BLaER1 (cell line): ENCODE measurements at regions not wholly inside any gene's neighbourhood (a gene's known extent, or its start where the extent isn't known, plus 50 kb on each side); places are given as distances from the start of the nearest gene placed in this dataset.

Experiments used
- H3K27ac ChIP-seq: shearing (Covaris generic); formaldehyde crosslinking; 2 replicates; pipeline ENCODE4 v1.8.1; 2022
- H3K27me3 ChIP-seq: shearing (Covaris generic); formaldehyde crosslinking; 2 replicates; pipeline ENCODE4 v1.8.1; 2022
- H3K36me3 ChIP-seq: shearing (Covaris generic); formaldehyde crosslinking; 2 replicates; pipeline ENCODE4 v1.8.1; 2022
- H3K4me1 ChIP-seq: shearing (Covaris generic); formaldehyde crosslinking; 2 replicates; pipeline ENCODE4 v1.8.1; 2022
- H3K4me2 ChIP-seq: shearing (Covaris generic); formaldehyde crosslinking; 2 replicates; pipeline ENCODE4 v1.8.1; 2022
- H3K4me3 ChIP-seq: shearing (Covaris generic); formaldehyde crosslinking; 2 replicates; pipeline ENCODE4 v1.8.1; 2022
- H3K9ac ChIP-seq: shearing (Covaris generic); formaldehyde crosslinking; 2 replicates; pipeline ENCODE4 v1.8.1; 2022
- H3K9me3 ChIP-seq: shearing (Covaris generic); formaldehyde crosslinking; 2 replicates; pipeline ENCODE4 v1.8.1; 2022
- H4K20me1 ChIP-seq: shearing (Covaris generic); formaldehyde crosslinking; 2 replicates; pipeline ENCODE4 v1.8.1; 2022
- Cebpa-rat ChIP-seq: shearing (Covaris generic); IDR thresholded peaks from 2 replicates; pipeline ENCODE4 v1.8.1; 2022

DNA sequence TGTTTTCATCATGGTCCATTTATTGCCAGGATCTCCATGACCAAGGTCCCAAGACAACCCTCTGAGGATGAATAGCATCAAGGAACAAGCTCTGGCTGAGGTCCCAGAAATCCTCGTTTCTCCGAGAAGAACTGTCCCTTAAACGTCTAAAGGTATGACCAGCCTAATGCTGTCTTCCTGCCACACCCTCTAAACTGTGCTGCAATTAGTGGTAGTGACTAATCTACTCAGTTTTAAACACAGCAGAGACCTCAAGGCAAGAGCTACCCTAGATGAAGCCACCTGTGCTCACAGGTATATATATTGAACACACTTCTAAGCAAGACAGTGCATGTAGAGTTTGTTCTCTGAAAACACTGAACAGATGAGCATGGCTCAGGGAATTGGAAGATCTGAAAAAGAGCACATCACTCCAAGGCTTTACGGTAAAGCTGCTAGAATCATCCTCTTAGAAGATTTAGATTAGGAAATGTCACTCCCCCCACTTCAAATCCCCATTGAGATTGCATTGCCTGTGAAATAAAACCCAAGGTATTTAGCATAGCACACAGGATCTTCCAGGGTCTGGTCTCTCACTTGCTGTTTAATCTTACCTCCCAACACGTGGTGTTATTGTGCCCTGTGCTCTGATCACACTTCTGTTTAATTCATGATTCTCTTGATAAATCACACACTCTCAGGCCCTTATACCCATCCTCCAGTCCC lies 173.9 kb upstream of the VCX3A start:
- Histone ChIP-seq H3K4me1 (no peaks in the 10 kb centered on the region), H3K4me3 (no peak overlapping the region), H3K9ac (no peak overlapping the region), H3K27ac (no peak overlapping the region), H3K4me2 (no peak overlapping the region), H3K9me3 (no peaks in the 10 kb centered on the region), H4K20me1 (no peaks in the 10 kb centered on the region), H3K36me3 (no peaks in the 10 kb centered on the region), H3K27me3 (no peaks in the 10 kb centered on the region)
- TF ChIP-seq Cebpa-rat, result no peak

DNA sequence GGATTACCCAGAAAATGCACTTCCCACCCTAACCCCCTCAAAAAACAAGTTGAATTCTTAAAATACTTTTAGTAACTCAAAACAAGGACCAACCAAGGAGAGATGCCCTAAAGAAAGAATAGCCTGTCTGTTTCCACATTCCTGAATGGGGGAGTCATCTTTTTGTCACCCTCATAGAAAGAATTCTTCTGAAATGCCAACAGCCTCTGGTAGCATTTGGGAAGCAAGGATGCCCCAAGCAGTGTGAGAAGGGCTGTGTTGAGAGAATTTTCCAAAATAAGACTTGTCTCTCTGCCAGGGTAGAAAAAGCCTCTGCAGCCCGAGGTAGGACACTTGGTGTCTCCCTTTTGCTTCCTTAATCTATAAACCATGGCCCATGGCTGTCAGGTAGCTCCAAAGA lies 173.1 kb upstream of the VCX3A start:
- Histone ChIP-seq H4K20me1 (no peaks in the 10 kb centered on the region), H3K4me1 (no peaks in the 10 kb centered on the region), H3K9me3 (no peaks in the 10 kb centered on the region), H3K9ac (no peak overlapping the region), H3K27ac (no peak overlapping the region), H3K4me3 (no peak overlapping the region), H3K27me3 (no peaks in the 10 kb centered on the region), H3K36me3 (no peaks in the 10 kb centered on the region), H3K4me2 (no peak overlapping the region)
- TF ChIP-seq Cebpa-rat, result no peak

DNA sequence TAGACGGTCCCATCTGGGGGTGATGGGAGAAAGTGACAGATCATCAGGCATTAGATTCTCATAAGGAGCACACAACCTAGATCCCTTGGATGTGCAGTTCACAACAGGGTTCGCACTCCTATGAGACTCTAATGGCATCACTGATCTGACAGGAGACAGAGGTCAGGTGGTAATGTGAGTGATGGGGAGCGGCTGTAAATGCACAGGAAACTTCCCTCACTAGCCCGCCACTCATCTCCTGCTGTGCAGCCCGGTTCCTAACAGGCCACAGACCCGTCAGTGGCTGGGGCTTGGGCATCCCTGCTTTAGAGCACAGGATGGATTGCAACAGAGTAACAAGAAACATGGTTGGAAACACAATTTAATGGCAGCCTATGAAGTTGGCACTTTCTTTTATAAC lies 172.6 kb upstream of the VCX3A start:
- Histone ChIP-seq H3K4me1 (no peaks in the 10 kb centered on the region), H3K36me3 (no peaks in the 10 kb centered on the region), H3K27ac (no peak overlapping the region), H3K27me3 (no peaks in the 10 kb centered on the region), H3K9ac (no peak overlapping the region), H3K4me2 (no peak overlapping the region), H4K20me1 (no peaks in the 10 kb centered on the region), H3K9me3 (no peaks in the 10 kb centered on the region), H3K4me3 (no peak overlapping the region)
- TF ChIP-seq Cebpa-rat, result no peak

DNA sequence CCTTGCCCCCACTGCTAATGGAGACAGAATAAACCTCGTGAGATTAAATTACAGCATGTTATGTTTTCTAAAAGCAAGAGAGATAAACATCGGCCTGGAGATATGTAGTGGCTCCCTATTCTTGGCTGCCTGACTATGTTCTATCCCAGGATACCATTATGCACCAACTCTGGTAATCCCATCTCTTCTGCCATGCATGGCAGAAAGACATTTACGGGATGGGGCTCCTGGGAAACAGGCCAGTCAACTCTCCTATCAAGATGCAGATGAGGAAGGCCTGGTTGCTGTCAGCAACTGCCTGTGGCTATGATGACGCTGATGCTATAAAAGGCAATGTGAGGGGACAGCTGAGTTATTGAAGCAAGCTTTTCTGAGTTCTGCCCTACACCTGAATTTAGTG lies 166.2 kb upstream of the VCX3A start:
- H4K20me1 ChIP-seq, result no peaks in the 10 kb centered on the region
- H3K4me2 ChIP-seq, result no peak overlapping the region
- TF ChIP-seq Cebpa-rat, result no peak

DNA sequence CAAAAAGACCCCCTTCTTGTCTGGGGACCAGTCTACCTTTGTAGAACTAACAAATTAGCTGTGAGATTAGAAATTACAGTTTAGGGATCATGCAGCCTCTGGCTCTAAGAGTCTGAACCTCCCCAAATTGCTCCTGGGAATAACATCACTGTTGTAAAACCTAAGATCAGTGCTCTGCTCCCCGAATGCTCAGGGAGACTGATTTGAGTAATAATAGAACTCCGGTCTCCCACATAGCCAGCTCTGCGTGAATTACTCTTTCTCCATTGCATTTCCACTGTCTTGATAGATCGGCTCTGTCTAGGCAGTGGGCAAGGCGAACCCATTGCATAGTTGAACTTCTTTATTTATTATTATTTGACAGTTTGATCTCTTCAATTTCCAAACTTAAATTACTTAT lies 160.8 kb upstream of the VCX3A start:
- H3K27ac ChIP-seq, result no peak overlapping the region
- no peaks in the 10 kb centered on the region for H3K36me3 ChIP-seq
- H3K4me3 ChIP-seq, result no peak overlapping the region
- no peaks in the 10 kb centered on the region for H3K9me3 ChIP-seq
- no peak for TF ChIP-seq Cebpa-rat
- H3K27me3 ChIP-seq, result no peaks in the 10 kb centered on the region
- H4K20me1 ChIP-seq, result no peaks in the 10 kb centered on the region
- H3K4me1 ChIP-seq, result no peaks in the 10 kb centered on the region
- H3K4me2 ChIP-seq, result no peak overlapping the region
- H3K9ac ChIP-seq, result no peak overlapping the region

More for the DNA sequence above, 166.2 kb upstream of the VCX3A start:
- Histone ChIP-seq H3K9ac (no peak overlapping the region), H3K4me1 (no peaks in the 10 kb centered on the region), H3K9me3 (no peaks in the 10 kb centered on the region), H3K4me3 (no peak overlapping the region), H3K27me3 (no peaks in the 10 kb centered on the region), H3K36me3 (no peaks in the 10 kb centered on the region), H3K27ac (no peak overlapping the region)

DNA sequence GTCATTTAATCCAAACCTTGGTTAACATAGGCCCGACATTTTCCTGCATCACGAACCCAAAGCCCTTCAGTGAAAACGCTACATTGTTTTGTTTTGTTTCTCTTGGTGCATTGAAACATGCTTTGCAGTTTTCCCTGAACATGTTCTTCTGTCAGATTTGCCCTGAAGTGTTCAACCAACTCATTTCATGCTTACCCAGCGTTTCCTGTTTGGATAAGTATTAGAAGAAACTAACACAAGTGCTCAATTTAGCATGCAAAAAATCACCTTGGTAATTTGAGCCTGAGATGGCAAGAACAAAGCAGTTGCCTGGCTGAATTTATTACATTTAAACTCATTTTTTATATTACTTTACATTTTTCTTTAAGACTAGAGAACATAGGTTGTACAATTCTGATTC lies 160.1 kb upstream of the VCX3A start:
- Histone ChIP-seq H3K4me3 (no peak overlapping the region), H3K27me3 (no peaks in the 10 kb centered on the region), H3K4me2 (no peak overlapping the region), H3K9me3 (no peaks in the 10 kb centered on the region), H3K4me1 (no peaks in the 10 kb centered on the region), H3K36me3 (no peaks in the 10 kb centered on the region), H3K9ac (no peak overlapping the region), H3K27ac (no peak overlapping the region), H4K20me1 (no peaks in the 10 kb centered on the region)
- TF ChIP-seq Cebpa-rat, result no peak

DNA sequence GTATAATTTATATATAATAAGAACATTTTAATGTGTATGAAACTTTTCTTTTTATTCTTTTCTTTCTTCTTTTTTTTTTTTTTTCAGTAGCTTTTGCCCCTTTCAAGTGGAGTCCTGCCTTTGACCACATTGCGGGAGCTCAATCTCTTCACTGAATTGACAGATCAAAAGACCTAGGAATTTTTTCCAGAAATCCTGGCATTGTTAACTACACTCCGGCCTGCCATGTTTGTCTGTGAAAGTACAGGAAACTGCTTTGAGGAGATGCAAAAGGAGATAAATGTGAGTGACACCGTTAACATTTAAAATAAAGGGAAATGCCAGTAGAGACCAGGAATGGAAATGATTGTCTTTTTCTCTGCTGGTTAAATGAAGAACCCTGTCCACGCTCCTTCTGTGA lies 159.3 kb upstream of the VCX3A start:
- H3K36me3 ChIP-seq, result no peaks in the 10 kb centered on the region
- no peak overlapping the region for H3K4me3 ChIP-seq
- no peaks in the 10 kb centered on the region for H3K27me3 ChIP-seq
- H4K20me1 ChIP-seq, result no peaks in the 10 kb centered on the region
- no peaks in the 10 kb centered on the region for H3K4me1 ChIP-seq
- H3K27ac ChIP-seq, result no peak overlapping the region
- H3K9ac ChIP-seq, result no peak overlapping the region
- no peaks in the 10 kb centered on the region for H3K9me3 ChIP-seq
- no peak for TF ChIP-seq Cebpa-rat
- no peak overlapping the region for H3K4me2 ChIP-seq

DNA sequence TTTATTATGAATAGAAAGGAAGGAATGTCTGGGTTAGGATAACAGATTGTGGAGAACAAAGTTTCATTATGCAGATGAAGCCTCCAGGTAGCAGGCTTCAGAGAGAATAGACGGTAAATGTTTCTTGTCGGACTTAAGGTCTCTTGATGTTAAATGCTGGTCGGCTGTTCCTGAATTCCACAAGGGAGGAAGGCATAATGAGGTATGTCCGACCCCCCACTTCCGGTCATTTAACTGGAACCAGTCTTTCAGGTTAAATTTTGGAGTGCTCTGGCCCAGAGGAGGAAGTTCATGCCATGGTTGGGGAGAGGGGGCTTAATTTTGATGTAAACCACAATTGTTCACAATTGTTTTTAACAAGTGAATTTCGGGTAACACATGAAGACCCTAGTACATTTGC lies 158.1 kb upstream of the VCX3A start:
- no peak overlapping the region for H3K27ac ChIP-seq
- TF ChIP-seq Cebpa-rat, result no peak
- H3K4me3 ChIP-seq, result no peak overlapping the region
- no peaks in the 10 kb centered on the region for H3K9me3 ChIP-seq
- H4K20me1 ChIP-seq, result no peaks in the 10 kb centered on the region
- no peaks in the 10 kb centered on the region for H3K4me1 ChIP-seq
- no peak overlapping the region for H3K9ac ChIP-seq
- no peaks in the 10 kb centered on the region for H3K36me3 ChIP-seq
- no peaks in the 10 kb centered on the region for H3K27me3 ChIP-seq
- no peak overlapping the region for H3K4me2 ChIP-seq

DNA sequence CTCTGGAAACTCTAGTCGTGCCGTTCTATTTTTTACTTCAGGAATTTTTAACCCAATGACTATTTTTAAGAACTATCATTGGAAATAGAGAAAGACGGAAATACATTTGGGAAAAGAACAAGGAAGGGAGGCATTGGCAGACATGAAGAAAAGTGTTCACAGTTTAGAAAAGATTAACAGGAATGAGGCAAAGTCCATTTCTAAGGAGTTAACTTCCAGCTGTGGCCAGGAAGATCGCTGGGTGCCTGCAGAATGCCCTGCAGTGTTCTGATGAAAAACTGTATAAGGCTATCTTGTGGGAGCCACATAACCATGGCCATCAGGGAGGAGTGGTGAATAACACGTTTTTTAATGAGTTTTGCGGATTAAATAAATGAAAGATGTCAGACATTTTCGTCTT lies 150.6 kb upstream of the VCX3A start:
- Histone ChIP-seq H3K4me2 (no peak overlapping the region), H3K36me3 (no peaks in the 10 kb centered on the region), H3K9ac (no peak overlapping the region), H3K4me1 (no peaks in the 10 kb centered on the region), H3K27me3 (no peaks in the 10 kb centered on the region), H3K27ac (no peak overlapping the region), H3K9me3 (no peaks in the 10 kb centered on the region), H3K4me3 (no peak overlapping the region), H4K20me1 (no peaks in the 10 kb centered on the region)
- TF ChIP-seq Cebpa-rat, result no peak

DNA sequence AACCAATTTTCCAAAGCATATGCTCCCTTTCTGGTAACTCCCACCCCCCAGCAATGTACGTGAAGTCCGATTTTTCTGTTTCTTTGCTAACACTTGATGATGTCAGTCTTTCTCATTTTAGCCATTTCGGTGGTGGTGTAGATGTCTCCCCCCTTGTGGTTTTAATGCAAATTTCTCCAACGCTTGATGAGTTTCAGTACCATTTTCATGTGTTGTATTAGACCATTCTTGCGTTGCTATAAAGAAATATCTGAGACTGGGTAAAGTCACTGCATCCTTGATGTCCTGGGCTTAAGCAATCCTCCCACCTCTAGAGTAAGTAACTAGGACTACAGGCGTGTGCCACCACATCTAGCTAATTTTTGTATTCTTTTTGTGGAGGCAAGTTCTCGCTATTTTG lies 148.4 kb upstream of the VCX3A start:
- no peak overlapping the region for H3K27ac ChIP-seq
- no peaks in the 10 kb centered on the region for H3K27me3 ChIP-seq
- H3K4me1 ChIP-seq, result no peaks in the 10 kb centered on the region
- no peak overlapping the region for H3K4me3 ChIP-seq
- TF ChIP-seq Cebpa-rat, result no peak
- no peaks in the 10 kb centered on the region for H3K36me3 ChIP-seq
- H3K9me3 ChIP-seq, result no peaks in the 10 kb centered on the region
- no peak overlapping the region for H3K9ac ChIP-seq
- no peaks in the 10 kb centered on the region for H4K20me1 ChIP-seq
- no peak overlapping the region for H3K4me2 ChIP-seq
